RCC 7860 (cell line): ENCODE measurements at regions not wholly inside any gene's neighbourhood (a gene's known extent, or its start where the extent isn't known, plus 50 kb on each side); places are given as distances from the start of the nearest gene placed in this dataset.
A peak's percentile ranks its signal among the peaks of the same experiment; 100 is the strongest.

ENCODE experiments used
- DNase-seq: peaks from one replicate; pipeline ENCODE4 v3.0.0-alpha.2; 2015; ENCODE audit warnings: low spot score
- FAIRE-seq: peaks from 2 replicates; lab custom pipeline; 2012; peaks lifted over from hg19 to GRCh38; lab: Jason Lieb, UNC

GRCh38 chr4:46684041-46684440 is 225.0 kb downstream of the COX7B2 start:
- no peak for FAIRE-seq
- no peak for DNase-seq

DNA sequence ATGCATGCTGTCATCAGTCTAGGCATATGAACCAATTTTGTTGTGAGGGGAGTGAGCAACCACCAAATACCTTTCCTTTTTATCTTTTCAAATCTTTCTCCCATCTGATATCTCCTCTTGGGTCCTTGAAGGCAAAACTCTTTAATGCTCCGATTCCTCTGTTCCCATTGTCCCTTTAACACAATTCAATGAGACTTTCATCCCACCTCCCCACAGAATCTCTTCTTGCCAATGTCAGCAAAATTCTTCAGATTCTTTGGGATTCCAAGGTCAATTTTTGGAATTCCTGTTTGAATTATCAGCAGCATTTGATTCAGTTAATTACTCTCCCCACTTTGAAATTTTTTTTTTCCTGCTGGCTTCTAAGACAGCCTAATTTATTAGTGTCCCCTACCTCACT is 232.7 kb downstream of the COX7B2 start:
- DNase-seq (no peak), FAIRE-seq (no peak)

- DNase-seq (no peak), FAIRE-seq (no peak)
Measured at GRCh38 chr4:46674326-46674725, 234.7 kb downstream of the COX7B2 start.

DNA sequence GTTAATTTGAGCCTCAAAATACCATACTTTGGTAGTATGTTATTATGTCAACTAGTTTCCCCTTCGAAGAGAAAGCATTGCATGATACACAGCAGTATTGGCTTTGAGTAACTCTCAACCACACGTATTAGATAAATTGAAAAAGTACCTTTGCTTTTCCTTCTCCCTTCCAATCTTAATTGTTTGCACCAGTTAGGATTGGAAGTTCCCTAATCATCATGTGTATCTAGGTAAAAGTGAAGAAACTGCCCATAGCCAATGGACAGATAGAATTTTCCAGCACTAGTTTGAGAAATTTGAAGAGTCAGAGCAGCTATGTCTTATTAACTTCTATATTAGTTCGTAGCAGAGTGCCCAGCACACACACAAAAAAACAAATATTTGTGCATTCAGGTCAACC is 241.3 kb downstream of the COX7B2 start:
- no peak for DNase-seq

GRCh38 chr4:46656071-46656470 is 253.0 kb downstream of the COX7B2 start:
- no peak for FAIRE-seq
- no peak for DNase-seq

More for the DNA sequence above, 241.3 kb downstream of the COX7B2 start:
- no peak for FAIRE-seq

DNA sequence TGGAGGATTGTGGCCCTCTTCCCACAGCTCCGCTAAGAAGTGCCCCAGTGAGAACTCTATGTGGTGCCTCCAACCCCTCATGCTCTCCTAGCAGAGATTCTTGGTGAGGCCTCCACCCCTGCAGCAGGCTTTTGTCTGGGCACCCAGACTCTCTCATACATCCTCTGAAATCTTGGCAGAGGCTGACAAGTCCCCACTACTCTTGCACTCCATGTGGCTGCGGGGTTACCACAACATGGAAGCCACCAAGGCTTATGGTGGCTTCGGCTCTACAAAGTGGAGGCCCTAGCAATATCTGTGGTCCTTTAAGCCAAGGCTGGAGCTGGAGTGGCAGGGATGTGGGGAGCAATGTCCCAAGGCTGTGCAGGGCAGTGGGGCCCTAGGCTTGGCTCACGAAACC is 255.2 kb downstream of the COX7B2 start:
- DNase-seq (no peak), FAIRE-seq (no peak)

GRCh38 chr4:46649390-46649789 is 259.5 kb upstream of the GABRA2 start:
- FAIRE-seq (no peak), DNase-seq (no peak)

DNA sequence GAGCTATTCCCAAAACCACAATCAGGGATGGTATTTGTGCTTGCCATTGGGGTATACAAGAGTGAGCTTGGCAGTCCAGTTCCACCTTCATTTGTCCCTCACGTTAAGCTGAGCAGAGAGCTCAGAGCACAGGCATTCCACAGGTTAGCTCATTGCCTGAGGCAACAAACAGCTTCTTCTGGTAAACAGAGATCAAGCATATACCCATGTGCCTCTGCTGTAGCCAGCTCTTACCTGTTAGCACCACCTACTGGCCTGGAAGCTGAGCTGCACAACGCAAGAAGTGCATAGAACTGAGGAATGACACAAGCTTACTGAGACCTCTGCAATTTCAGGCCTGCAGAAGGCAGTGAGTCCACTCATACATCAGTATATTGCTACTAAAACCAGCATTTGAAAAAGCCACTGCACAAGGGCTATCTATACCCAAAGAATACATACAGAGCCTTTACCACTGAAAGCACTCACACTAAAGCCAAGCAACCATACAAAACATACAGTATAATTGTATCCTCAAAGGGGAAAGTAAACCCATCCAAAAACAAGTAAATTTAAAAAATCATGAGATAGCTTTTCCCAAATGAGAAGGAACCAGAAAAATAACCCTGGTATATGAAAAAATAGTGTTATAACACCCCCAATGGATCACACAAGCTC is 258.3 kb upstream of the GABRA2 start:
- FAIRE-seq = no peak

DNA sequence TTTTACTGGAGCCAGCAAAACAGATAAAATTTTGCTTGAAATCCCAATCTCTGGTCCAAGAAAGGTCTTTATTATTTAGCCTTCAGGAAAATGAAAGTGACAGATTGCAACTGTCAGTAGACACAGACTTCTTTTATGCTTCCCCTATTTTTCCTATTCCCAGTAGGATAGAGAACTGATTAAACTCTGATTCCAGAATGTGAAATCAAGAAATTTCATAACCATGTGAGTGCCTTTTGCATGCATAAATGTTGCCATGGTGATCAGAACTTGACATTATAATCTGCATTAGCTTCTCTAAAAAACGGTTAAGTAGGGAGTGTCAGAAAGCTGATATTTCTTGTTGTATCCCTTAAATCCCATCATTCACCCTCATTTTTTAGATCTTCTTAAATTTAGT is 255.2 kb upstream of the GABRA2 start:
- DNase-seq (no peak), FAIRE-seq (no peak)

More for the DNA sequence above, 258.3 kb upstream of the GABRA2 start:
- peak; percentile 29 for DNase-seq
